ENCODE measurements at regions not wholly inside any gene's neighbourhood (a gene's known extent, or its start where the extent isn't known, plus 50 kb on each side); places are given as distances from the start of the nearest gene placed in this dataset.

DNA sequence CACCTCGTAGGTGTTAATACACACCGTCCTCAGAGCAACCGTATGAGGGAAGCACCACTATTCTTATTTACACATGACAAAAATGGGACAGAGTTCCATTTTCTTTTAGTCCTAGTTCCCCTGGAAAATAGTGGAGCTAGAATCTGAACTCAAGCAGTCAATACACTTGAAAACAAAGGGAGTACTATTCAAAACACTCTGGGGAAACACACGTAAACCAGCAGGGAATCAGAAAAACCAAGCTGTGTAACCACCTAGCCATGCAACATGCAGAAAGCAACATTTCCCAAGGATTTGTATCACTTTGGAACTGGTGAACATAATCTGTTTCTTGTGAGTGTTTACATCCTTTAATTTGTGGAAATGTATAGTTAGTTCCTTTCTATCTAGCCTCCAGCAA is 208.2 kb downstream of the UBE2E3 start:
- DNase-seq (ENCODE audit: low spot score) = no peak

DNA sequence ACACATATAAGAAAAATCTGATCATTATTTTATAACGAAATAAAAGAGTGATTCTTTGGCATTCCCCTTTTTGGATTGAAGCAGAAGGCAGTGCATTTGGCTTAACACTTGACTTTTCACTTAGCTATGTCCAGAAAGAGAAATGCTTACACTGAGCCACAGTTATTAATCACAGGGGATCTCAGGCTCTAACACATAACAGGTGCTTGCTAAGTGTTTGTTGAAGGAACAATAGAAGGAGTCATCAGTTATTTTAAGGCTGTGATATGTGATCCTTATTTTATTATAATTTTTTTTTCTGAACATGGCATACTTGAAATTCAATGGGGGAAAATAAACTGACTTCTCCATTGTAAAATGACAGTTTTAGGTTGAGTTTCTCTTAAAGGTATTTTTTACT is 209.5 kb downstream of the UBE2E3 start:
- no peak for DNase-seq (ENCODE audit: low spot score)

DNA sequence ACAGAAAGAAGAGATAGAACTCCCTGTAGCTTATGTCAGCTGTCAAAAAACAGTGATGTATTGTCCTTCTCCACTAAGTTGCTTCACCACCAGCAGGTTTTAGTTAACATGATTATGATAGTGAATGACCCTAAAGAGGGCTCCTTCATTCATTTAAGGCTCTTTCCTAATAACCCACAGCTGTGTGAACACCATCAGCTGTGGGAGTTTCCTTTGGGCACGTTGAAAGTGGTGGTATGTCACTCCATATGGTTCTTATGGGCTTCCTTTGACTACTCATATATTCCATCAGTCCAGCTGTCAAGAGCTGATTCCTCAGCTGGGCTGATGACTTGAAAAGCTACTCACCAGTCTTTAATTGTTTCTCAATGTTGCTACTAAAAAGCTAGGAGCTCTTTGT is 210.3 kb downstream of the UBE2E3 start:
- no peak for DNase-seq (ENCODE audit: low spot score)

DNA sequence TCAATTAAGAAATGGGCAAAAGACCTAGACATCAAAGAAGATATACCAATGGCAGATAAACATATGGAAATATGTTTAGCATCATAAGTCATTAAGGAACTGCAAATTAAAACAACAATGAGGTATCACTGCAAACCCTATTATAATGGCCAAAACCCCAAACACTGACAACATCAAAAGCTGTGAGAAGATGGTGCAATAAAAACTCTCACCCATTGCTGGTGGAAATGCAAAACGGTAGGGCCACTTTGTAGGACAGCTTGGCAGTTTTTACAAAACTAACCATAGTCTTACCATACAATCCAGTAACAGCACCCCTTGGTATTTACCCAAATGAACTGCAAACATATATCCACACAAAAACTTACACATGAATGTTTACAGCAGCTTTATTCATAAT is 213.1 kb downstream of the UBE2E3 start:
- no peak for DNase-seq (ENCODE audit: low spot score)

DNA sequence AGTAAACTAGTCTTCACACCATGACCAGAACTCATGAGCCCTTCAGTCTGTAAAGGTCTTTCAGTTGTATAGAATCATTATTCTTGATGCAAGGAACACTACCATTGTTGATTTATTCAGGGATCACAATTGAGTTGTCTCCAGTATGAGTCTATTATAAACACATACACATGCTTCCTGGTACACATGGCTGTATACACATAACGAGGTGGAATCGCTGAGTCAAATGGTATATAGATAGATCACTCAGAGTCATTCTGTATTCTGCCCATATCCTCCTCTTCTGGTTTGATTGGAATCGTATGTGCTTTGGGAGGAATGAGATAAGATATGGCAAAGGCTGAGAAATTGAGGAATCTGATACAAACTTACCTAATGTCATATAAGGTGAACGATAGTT is 216.0 kb downstream of the UBE2E3 start:
- DNase-seq (ENCODE audit: low spot score) = no peak

DNA sequence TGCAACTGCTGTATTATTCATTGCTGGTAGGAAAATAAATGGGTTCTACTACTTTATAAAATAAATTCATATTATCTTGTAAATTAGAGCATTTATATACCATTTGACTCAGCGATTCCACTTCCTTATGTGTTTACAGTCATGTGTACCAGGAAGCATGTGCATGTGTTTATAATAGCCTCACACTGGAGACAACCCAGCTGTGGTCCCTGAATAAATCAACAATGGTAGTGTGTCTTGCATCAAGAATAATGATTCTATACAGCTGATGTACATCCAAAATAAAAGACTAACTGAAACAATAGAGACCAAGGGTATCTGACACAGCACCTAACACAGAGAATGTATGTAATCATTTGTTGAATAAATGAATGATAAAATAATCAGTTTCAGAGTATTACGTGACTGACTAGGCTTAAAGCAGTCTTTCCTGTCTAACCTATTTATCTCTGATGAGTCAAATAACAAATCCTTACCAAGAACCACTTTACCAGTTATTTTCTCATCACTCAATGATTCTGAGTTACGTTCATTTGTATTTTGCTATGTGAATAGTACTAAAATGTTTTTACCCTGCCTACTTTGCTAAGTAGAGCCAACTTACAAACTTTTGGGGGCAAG is 216.8 kb downstream of the UBE2E3 start:
- no peak for DNase-seq (ENCODE audit: low spot score)

DNA sequence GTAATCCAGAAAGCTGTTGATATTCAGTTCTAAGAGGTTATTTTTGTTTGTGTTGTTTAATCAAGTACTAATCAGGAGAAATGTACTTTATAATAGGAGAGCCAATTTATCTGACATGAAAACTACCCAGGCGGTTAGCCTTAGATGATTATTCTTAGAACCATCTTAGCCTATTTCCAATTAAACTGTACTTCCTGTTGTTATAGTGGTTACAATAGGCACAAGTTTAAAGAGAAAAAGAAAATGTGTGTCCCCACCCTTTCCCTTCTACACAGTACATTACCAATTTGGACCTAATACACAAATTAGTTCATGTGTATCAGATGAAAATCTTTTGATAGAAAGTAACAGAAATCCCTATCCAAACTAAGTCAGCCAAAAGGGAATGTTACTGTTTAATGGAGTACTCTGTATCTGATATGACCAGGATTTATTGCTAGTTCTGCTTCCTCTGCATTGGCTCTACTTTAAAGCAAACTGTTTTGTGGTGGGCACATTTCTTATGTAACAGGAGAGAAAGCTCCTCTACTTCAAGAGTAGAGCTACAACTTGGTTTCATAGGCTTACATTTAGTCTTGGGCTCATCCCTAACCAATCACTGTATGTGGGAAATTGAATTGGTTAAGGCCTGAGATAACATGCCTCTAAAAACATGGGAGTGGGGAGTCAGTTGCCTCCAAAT is 217.9 kb downstream of the UBE2E3 start:
- no peak for DNase-seq (ENCODE audit: low spot score)

DNA sequence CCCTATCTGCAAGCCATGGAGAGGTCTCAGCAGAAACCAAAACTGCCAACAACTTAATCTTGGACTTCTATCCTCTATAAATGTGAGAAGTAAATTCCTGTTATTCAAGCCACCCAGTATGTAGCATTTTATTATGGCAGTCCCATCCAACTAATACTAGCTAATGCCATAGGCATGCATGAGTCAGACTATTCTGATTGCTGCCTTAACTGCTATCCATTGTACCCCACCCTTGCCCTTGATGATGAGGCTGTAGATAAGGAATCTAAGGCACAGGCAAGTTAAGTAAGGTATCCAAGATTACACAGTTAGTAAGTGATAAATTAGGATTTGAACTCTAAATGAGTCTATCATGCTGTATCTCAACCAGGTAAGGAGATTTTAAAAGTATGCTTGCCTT is 223.0 kb downstream of the UBE2E3 start:
- DNase-seq (ENCODE audit: low spot score) = no peak

DNA sequence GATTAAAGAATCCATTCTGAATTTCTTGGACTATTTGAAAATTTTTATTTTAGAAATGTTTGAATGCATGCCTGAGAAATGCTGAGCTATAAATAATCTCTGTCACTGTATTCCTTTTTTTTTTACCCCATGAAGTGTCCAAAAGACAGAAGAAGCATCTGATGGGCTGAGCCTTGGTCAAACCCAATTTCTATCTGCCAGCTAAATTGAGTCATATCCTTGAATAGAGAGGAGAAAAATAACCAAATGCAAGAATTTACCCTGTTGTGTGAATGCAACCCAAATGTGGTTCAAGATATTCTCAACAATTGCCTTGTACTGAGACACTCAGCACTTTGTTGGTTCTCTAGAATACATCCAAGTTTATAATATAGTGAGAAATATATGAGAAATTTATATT is 223.5 kb downstream of the UBE2E3 start:
- no peak for DNase-seq (ENCODE audit: low spot score)

DNA sequence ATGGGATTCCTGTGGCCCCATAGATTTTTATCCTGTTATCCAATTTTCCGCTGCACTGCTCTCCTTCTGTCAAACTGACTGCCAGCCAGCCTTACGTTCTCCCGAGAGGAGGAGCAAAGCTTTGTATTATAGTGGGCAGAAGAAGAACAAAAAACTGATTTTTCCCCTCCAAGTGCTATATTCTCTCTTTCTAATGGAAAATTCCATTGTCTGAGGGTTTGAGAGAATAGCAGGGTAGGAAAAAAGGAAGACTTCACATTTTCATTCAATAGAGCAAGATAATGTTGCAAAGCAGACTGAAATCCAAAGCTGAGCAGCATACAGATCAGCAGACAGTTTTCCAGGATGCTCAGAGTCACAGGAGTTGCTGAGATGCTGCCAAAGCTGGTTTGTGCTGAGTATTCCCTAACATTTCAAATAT is 238.0 kb downstream of the UBE2E3 start:
- DNase-seq (ENCODE audit: low spot score) = no peak

DNA sequence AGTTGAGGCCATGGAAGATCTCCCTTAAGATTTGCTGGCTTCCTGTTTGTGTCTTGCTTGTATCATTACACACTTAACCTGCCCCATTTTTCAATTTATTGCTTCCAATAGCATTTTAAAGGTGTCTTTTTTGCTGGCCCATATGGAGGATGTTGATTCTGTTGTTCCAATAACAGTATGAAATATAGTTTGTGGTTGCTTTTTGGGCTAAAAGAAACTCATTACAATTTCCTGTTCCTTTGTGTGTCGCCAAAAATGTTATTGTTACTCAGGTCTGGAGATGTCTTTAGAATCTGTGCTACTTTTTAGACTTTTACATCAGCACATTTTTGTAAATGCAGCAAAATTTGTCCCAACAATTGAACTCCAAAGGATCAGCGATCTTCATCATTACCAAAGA is 234.0 kb upstream of the ITGA4 start:
- DNase-seq (ENCODE audit: low spot score) = no peak

DNA sequence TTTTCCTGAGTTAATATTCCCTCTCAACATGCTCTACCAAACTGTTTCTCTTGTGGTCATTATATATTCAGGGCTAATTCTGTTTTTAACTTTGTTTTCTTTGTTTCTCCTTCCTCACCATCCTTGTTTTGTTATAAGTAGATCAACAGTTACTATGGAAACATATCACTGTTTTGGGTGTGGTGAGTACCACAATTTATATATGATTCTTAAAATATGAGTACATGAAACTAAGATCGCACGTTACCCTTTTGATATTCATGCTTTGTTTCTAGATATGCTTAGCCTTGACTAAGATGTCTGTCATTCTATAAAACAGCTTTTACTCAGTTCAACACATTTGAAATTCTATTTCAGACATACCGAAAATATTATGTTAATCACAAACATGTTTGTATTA is 232.3 kb upstream of the ITGA4 start:
- no peak for DNase-seq (ENCODE audit: low spot score)

DNA sequence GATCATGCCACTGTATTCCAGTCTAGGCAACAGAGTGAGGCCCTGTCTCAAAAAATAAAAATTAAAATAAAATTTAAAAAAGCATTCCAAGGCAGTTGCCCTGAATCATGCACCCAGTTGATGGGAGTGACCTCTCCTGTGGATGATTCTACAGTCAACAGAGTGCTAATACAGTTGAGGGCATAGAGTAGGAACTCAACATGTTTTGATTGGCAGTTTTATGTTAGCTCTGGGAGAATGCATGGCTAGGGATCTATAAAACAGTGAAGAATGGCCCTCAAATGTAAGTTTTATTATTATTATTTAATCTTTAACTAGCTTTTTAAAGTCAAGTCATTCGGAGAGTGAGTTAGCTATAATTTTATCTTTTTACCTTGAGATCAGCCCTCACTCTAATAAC is 228.5 kb upstream of the ITGA4 start:
- no peak for DNase-seq (ENCODE audit: low spot score)

DNA sequence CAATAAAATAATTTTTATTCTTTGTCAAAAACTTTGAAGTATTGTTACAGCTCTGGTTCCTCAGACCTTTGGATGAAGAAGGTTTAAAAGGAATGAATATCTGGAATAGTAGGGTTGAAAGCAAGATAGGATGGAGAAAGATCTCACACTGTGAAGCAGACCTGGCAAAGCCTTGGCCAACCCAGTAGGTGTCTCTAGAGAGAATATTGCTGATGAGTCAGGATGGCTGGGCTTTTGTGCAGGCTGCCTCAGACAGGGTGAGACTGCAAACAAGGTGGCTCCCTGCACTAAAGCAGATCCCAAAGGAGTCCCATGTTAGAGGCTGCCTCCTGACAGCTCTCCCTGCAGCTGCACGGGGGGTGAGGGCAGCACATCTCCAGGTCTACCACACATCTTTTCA is 226.0 kb upstream of the ITGA4 start:
- DNase-seq (ENCODE audit: low spot score) = no peak

DNA sequence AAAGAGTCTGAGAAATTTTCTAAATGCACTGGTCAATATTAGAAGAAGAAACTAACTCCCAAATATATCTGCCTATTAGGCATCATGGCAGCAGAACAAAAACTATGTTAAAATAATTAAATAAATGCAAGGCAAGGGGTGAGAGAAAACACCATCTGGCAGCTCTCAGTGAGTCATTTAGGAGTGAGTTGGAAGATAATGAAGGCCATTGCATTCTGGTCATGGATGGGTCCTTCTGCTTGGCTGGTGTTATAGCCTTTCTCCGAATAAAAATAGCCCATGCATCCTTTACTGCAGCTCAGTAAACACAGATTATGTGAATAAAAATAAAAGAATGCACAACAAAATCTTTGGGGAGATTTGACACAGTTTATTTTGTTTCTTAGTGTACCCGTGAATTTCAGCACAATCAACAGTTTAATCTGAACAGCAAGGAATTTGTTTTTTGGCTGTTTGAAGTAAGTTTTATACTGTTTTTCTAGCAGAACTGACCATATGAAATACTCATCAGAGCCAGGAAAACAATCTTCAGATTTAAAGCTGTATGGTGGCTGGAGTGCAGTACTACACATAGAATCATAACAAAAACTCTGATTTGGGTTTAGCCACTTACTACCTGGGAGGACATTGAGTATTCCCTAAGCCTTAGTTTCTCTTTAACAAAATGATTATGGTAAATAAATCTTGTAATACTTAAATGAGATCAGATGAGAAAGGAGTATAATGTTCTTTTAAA is 225.1 kb upstream of the ITGA4 start:
- DNase-seq (ENCODE audit: low spot score) = no peak

DNA sequence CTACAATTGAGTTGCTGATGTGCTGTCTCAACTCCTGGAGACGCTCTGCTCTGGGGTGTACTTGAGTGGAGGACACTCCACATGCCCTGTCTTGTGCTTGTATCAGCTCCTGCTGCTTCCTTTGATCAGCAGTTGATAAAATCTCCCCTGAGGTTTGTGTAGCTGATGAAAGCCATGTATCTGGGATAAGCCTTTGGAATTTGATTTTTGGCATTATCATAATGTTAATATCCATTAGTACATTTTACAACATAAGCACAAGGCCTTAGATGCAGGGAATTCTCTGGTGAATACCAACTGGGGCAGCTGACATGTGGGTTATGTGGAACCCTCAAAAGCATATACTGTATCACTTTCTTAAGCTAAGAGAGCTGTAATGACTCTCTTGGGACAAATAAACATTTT is 222.7 kb upstream of the ITGA4 start:
- DNase-seq (ENCODE audit: low spot score) = no peak

DNA sequence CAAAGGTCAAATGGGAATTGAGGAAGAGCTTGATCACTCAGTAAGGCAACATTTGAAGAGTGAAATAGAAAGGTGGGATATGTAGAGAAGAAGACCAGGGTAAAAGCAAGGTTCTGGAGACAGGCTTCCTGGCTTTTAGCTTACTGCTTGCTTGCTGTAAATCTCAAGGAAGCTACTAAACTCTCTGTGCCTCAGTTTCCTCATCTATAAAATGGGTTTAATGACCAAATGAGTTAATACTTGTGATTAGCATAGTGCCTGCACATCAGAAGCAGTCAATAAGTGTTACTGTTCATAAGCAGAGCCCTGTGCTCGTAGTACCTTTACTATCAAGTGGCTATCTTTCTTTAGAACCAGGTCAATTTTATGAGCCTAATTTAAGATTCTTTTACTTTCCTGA is 222.2 kb upstream of the ITGA4 start:
- DNase-seq (ENCODE audit: low spot score) = no peak

DNA sequence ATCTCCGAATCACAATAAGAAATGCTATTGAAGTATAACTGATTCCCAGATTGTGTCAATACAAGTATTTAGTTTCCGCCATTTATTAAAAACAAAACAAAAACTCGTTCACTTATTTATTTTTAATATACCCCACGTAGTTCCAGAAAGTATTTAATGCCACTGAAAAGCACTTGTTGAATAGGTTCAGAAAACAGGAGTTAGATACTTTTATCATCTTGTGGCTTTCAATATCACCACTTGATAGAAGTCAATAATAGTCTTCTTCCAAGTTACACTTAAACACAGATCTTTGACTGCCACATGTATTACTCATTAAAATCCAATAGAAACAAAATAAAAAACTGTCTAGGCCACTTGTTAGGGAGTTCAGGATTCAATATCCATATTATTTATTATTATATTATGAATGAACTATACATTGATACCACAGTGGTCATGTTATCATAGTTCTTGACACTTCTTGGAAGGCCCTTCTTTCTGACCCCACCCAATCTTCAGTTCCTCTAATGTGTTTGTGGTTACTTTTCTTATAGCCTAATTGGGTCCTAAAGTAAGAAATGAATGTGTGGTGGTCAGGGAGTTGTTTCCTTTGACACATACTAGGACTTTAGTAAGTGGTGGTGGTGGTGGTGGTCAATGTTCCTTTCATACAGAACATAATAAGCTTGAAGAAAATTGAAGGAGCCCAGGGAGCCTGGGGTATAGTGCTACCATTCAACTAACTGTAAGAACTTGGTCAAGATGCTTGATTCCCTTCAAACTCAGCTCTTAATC is 221.3 kb upstream of the ITGA4 start:
- DNase-seq (ENCODE audit: low spot score) = no peak

DNA sequence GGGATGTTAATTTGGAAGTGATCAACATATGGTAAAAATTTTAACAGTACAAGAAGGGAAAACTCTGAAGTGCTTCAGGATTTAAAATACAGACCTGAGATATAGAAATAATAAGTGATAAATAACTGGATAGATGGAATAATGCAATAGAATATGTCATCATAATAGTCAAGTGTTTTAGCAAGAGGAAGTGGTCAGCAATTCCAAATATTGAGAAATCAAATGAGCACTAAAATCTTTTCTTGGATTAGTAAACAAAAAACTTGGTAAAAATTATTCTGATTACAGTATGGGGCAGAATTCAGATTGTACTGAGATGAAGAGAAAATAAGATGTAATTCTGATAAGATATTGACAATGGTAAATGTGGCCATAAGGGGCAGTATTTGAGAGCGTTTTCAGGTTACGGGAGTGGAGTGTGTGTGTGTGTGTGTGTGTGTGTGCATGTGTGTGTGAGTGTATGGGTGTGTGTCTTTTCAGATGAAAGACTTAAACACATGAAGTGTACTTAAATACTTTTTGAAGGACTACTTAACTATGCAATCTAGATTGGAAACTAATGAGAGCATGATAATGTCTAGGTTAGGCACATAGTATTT is 217.9 kb upstream of the ITGA4 start:
- no peak for DNase-seq (ENCODE audit: low spot score)

DNA sequence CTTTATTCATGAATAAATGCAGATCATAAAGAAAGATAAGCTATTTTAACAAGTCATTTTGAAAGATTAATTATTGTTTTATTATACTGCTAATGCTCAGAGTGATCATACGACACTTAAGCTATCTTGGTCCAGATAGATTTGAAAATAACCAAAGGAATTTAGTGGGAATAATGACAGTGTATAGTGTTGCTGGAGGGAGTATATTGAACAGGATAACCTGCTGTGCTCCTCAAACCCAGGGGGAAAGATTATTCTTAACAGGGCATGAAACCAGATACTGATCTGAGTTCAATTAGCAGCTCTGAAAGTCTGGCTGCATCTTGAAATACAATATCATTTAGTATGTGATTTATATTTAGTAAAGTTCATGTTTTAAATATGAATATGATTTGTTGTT is 216.3 kb upstream of the ITGA4 start:
- no peak for DNase-seq (ENCODE audit: low spot score)

DNA sequence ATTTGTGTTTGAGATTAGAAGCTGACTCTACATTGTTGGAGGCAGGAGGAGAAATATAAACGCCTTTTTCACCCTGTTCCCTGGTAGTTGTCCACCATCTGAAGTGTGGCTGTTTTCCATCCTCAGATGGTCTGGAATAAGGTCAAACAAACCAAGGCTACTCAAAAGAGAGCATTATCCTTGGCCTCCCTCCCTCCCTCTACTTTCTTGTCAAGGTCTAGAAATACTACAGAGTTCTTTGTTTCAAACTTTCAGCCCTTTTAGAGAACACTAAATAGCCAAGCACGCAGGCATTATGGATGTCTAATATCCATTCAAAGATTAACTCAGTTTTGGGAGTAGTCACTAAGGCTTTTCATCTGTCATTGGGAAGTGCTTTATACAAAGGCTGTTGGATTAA is 215.8 kb upstream of the ITGA4 start:
- DNase-seq (ENCODE audit: low spot score) = no peak

DNA sequence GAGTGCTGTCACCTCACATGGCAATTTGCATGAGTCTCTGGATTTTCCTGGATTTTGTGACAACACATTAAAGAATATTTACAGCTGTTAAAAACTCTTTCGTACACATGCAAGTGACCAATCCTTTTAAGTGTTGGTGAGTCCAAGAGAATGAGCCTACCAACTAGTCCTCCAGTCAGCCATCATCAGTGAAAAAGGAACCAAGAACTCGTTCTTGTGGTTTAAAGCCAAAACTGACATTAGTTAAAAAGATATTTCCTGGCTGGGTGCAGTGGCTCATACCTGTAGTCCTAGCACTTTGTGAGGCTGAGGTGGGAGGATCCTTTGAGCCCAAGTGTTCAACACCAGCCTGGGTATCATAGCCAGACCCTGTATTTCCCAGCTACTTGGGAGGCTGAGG is 215.4 kb upstream of the ITGA4 start:
- no peak for DNase-seq (ENCODE audit: low spot score)
